NCI-H2107 treated with DMSO at 0.1 percent for 48 hours (cell line): ENCODE measurements at regions not wholly inside any gene's neighbourhood (a gene's known extent, or its start where the extent isn't known, plus 50 kb on each side); places are given as distances from the start of the nearest gene placed in this dataset.

Experiments
- DNase-seq: peaks from one replicate; lab custom pipeline; 2025; ENCODE audit not compliant: unreplicated experiment; lab: John Stamatoyannopoulos, UW

DNA sequence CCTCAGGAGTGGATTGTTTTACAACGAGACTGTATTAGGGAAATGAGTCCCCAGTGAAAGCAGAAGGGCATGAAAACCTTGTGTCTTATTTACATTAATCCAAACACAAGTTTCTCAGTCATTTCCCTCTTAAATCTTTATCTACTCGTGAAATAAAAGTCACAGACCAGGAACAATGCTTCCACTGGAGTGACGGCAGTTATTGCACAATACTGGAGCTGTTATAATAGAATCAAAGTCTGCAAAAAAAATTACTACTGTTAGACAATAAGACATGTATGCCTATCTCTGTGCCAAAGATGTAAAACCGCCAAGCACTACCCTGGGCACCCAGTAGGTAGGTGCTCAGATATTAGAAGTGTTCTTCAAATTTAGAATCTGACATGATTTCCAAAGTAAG is 375.5 kb downstream of the ZNF521 start:
- DNase-seq: no peak

DNA sequence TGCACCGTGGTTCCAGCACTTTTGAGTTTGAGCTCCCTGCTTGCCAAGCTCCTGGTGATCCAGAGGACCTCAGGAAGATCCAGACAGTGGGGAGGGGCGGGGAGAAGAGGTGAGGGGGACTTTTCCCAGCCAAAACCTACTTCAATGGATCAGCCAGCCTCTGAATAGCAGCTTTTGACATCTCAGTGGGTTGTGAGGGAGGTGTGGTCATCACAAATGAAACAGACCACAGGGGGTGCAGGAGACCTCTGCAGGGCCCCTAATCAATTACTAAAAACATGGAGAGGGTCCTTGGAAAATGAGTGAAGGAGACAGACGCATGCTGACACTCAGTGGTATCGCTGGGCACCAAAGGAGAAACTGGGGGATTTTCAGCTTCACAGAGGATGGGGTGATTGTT is 372.7 kb downstream of the ZNF521 start:
- no peak for DNase-seq

DNA sequence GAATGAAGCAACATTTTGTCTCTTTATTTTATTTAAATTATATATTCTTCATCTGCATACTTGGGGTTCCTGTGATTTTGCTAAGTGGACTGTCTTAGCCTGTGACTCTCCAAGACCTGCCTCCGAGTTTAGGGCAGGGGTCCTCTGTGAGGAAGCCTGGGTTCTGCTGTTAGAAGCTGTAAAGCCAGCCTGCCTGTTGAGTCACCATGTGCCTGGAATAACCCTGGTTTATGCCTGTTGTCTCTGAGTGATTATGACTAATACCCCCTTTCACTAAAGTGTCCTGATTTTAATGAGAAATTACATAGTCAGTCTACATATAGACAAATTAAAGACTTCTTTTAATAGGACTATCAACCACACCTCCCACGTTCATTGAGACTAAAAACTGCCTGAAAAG is 369.1 kb downstream of the ZNF521 start:
- DNase-seq: no peak

DNA sequence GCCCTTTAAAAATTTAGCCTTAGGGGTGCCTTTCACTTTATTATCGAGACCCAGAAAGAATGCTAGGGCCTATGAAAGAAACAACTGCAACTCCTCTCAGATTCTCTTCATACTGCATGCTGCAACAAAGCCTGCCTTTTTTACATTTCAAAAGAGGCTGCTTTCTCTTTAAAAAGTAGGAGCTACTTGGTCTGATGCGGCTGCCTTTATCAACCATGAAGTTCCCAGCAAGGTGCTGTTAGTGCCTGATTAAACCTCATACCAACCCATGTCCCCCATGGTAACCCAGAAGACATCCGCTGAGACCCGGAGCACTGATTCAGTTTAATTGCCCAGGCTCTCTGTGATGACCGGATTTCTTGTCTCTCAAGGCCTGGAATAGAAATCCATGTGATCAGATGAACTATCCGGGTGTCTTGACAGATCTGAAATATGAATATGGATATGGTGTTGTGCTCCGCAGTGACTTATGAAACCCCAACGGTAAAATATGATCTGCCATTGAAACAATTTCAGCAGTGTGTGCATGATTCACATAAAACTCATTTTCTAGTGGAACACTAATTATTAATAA is 368.3 kb downstream of the ZNF521 start:
- DNase-seq: no peak

DNA sequence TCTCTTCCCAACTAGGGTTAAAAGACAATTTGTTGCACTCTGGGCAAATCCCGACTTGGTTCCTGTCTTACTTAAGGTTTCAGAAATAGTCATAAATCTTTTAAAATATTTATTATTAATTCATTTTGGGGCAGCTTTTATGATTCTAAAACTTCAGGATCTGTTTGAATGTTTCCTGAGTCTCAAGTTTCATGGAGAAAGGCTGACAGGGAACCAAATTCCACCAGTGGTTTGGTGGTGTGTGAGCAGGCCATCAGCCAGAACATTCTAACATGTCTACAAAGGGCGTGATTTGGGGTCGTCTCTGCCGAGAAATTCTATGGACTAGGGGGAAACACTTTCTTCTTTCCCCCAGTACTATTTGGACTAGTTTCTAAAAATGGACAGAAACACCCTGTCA is 366.4 kb downstream of the ZNF521 start:
- no peak for DNase-seq

DNA sequence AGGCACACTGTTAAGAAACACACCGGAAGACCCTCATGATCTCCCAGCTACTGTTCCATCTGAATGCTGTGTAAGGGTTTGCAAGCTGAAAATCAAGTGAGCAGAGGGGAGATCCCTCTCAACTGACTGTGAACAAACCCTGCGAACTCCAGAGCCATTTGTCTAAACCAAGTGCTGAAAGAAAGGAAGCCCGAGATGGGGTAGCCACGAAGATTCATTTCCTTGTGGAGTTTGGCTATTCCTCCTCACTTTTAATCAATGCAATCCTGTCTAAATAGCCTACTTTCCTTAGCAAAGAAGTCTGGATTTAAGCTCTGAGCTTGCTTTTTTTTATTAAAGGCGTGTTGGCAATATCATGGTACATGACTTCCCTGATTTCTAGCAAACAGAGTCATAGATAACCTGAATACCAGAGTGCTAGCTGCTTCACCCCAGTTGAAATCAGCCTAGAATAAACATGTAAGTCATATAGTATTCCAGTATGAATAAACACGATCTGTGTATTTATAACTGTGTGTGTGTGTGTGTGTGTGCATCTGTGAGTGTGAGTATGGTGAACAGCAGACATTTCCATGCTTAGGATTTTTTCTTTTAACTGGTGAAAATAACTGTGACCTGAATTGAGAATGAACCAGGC is 365.2 kb downstream of the ZNF521 start:
- DNase-seq: no peak

DNA sequence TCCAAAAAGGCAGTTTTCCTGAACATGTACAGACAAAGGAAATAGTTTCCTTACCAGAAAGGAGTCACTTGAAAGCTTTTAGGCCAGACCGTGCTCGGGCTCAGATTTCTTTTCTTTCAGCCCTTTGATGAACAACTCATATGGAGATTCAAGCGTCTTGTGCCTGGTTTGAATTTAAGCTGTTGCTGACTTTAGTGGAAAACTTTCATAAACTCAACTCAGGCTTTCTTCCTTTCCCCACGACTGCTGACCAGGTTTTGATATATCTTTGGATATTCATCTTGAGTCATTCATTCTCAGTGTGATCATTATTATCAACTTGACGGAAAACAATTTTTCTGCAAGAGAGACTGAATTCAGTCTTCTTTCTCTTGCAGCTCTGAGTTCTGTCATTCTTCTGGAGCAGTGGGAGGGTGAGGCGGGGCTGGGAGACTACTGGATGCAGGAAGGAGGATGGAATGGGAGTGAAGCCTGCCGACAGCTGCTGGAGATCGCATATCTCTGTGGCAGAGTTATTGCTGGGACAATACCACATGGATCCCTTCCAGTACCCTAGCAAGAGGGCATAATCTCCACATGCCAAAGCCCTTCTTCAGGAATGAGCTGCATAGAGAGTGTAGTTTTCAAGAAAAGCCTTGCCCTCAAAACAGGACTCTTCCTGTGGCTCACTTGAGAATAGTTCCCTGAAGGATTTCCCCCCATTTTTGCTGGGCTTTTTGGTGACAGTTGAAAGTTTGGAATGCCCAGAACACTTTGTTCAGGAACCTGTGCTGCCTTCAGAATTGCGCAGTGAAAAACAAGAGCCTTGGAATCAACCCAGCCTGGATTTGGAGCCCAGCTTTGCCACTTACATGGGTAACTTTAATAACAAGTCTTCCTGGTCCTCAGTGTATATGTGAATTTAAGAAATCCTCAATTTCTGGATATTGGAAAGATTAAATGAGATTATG is 364.4 kb downstream of the ZNF521 start:
- peak; percentile 0 for DNase-seq

DNA sequence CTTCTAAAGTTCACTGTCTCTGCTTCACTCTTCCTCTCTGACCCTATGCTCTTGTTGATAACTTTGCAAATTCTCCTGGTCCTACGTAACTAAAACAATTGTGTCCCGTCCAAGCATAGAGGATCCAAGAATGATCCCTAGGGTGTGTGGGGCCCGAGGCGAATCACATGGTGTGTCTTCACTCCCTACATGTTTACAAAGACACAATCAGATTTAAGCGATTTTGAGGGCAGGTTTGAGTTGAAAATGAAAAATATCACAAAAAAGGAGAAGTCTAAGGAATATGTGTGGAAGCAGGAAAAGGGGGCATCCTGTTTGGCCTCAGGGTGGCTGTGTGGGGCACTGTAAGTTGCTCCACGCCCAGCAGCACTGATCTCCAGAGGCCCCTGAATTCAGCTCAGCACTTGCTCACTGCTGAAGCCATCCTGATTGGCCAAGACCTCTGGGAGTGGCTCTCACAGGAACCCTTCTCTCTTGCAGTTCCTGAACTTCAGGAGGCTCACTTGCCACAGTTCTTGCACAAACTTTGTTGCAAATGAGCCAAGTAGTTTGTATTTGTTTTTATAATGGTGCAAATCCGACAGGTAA is 363.6 kb downstream of the ZNF521 start:
- no peak for DNase-seq

DNA sequence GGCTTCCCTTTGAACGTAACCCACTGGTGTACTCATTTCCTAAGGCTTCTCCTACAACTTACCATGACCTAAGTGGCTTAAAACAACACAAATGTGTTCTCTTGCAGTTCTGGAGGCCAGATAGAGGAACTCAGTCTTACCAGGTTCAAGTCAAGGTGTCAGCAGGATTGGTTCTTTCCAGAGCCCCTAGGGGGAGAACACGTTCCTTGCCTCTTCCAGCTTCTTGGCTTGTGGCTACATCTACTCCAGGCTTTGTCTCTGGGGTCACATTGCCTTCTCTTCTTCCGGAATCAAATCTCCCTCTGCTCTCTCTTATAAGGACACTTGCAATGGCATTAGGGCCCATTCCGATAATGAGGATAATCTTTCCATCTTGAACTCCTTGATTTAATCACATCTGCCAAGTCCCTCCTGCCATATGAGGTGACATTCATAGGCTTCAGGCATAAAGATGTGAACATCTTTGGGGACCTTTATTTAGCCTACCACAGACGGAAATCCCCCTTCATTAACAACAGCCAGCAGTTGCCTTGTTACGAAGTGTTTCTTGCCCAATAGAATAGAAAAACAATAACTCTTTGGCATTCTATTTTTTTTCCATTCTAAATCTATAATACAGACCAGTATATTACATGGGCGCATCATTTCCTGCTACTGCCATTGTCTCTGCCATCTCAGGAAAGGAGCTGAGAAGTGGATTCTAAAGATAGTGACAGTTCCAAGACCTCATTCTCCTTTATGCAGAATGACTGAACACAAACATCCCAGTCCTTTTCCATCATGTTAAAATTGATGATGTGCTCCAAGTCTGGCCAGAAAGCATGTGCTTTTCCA is 362.0 kb downstream of the ZNF521 start:
- no peak for DNase-seq

DNA sequence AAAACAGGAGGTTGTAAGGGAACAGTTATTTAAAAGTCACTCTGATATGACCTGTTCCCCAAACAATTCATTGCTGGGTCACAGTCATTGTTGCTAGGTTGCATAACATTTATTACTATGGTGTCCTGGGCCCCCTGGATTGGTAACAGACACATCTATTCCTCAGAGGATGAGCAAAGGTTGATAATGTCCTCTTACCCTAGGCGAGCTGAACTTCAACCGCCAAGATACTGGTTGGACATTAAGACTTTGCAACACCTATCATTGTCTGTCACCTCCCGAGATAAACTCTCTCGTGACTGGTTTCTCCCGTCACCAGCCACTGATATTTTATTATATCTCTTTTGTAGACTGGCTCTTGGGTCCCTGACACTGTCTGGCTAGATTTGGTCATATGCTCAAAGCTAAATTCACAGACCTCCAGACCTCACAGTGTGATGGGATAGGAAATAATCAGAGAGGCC is 361.3 kb downstream of the ZNF521 start:
- no peak for DNase-seq

DNA sequence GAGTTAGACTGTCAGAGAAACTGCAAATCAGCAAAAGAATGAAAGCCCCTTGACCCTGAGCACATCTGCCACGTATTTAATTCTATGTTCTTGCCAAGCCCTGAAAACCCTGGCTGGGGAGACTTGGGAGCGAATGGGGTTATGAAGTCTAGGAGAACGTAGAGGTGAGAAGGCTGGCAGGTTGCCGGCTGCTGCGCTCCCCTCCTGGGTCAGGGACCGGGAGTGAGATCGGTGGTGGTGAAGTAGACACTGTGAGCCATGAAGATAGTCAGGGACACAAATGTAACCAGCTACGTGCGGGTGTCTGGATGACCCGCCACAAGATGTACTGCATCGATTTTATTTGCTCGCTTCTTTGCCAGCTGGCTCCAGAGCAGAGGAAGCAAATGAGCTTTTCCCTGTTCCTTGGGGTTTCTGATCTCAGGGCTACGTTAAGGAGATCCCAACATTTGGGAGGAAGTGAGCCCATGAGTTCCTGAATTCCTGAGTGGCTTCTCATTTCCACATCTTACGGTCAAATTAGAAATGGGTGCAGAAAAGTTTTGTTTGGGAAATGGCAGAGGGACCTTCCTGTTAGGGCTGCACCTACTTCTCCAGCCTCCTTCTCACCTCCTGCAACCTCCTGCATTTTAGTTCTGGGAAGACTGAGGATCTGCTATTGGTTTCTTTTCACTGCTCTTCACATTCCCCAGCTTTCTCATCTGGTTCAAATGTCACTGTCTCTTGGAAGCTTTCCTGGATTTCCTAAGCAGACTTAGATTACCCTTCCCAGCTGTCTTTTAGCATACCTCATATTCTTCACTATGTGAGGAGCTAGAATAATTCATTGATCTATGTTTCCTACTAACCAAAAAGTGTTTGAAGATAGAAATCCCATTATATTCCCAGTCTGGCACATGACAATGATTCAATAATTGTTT is 360.6 kb downstream of the ZNF521 start:
- DNase-seq: no peak

DNA sequence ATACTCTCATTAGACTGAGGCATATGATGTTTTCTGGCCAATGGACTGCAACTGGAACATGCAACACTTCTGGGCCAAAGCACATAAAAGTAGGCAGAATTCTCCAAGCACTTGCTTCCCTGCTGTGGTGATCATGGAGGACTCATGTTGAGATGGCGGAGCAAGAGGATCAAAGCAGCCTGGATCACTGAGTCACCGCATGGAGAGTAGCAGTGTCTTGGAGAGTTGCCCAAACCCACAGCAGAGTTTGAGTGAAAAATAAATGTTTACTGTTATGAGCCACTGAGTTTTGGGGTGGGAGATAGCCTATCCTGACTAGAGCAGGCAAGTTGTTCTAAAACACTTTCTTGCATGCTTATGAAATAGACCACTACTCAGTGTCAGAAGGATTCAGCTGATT is 359.5 kb downstream of the ZNF521 start:
- DNase-seq: no peak

DNA sequence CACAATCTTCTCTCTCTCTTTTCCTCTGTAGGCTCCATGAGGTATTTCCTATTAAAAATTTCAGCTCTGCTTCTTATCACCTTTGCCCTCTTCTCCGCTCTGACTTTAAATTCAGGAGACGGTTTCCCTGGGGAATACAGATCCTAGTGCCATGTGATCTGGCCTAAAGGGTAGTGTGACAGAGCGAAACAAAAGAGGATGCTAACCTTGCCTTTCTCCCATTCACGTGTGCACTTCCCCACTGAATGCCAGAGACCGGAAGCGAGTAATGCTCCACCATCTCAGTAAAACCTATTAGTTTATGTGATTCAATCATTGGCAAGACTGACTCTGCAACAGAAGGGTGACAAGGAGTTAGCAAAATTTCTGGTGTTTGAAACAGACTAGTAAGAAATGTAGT is 358.3 kb downstream of the ZNF521 start:
- no peak for DNase-seq

DNA sequence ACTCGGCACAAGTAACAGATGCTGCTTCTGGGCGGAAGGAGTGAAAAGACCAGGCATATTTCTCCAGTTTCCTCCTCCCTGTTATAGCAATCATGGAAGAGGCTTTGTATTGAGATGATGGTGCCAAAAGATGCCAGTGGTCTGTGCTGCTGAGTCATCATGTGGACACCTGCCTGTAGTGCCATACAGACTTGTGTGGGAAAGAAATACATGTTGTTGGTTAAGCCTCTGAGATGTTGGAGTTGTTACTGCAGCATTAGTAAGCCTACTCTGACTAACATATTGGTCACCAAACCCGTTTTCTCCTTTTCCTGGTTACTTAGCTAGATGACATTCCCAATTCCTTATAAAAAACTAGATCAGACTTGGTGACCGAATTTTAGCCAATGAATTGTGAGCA is 356.9 kb downstream of the ZNF521 start:
- DNase-seq: no peak

DNA sequence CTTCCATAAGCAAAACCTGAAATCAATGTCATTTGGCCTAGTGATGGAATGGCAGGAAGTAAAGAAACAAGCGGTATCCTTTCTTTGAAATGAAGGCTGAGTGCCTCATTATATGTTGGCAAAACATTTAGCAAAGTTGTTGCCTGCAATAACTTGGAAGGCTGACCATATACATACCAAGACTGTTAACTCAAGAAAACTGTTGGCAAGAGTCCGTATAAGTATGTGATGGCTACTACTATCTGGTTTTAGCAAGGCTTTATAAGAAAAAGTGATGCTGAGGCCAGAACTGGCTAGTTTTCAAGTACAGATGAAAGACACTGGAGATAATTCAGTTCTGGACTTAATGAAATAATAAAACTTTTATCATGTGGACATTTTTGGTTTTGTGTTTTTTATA is 356.2 kb downstream of the ZNF521 start:
- no peak for DNase-seq

DNA sequence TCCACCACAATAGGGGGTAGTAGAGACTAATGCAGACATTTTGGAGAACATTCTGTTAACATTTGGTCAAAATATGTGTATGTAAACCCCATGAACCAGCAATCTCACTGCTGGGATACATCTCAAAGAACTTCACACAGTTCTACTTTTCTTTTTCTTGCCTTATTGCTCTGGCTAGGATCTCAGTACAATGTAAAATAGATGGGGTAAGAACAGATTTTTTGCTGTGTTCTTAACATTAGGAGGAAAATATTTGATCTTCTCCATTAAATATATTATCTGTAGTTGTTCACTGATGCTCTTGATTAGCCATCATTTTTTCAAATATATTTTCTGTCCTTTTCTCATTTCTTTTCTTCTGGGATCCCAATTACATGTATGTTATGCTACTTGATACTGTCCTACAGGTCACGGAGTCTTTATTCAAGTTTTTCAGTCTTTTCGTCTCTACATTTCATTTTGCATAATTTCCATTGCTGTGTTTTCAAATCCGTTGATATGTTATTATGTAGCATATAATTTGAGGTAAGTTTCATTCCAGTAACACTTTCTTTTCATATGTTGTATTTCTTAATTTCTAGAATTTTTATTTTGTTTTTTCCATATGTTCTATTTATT is 352.2 kb downstream of the ZNF521 start:
- no peak for DNase-seq

DNA sequence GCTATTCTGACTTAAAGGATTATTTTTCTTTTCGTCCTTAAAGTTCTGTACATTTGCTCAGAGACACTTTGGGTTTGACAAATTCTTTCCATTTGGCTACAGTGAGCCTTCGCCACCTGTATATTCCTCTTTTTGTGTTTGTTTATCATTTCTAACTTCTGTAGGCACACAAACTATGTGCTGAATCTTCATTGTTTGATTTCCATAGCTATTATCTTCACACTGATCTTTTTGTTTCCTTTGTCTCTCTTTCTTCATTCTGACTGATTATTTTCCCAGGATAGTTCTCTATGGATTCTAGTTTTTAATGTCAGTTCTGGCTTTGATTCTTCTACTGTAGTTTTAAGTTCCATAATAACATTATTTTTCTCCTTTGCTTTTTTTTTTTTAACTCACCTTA is 350.2 kb downstream of the ZNF521 start:
- no peak for DNase-seq

DNA sequence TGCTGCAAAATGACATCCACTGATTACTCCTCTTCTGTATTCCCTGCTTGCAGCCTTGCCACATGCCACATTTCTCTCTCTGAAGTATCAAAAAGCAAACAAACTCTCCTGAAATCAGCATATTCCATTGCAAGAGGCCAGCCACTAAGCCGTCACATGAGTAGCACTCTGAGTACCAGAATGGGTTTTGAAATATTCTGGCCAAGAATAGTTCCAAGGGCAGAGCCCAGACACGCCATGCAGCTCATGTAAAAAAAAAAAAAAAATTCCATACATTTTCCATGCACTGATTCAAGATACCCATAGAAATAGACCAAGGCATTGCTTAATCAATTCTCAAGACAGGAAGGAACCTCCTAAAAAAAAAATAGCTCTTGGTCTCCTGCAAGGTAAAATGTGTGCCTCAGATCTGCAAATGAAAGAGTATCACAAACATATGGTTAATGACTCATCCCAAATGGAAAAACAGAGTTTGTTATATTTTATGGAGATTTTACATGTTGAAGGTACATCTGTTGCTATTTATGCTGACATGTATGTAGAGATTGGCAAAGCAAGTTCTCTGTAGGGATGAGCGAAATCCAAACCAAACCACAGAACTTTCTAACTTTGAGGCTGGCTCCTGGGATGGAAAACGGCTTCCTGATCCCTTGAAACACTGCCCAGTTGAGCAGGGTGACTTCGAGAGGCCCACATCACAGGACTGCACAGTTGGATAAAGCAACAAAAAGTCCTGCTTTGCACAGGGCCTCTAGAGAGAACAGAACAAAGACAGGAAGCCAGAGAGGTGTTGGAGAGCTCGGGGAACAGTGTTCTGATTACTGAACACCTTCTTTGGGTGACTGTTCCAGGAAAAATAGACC is 346.2 kb downstream of the ZNF521 start:
- DNase-seq: no peak
